ENCODE measurements at regions not wholly inside any gene's neighbourhood (a gene's known extent, or its start where the extent isn't known, plus 50 kb on each side); places are given as distances from the start of the nearest gene placed in this dataset.

GRCh38 chr20:60765821-60766403 lies 486.1 kb upstream of the CDH4 start:
- TF ChIP-seq TOX (CRISPR knock-in tag; IDR thresholded peaks at IDR 0.05; ENCODE audit: borderline replicate concordance) (no peak), ZNF8 (CRISPR knock-in tag; IDR thresholded peaks at IDR 0.05) (no peak), ARNTL (CRISPR knock-in tag; IDR thresholded peaks at IDR 0.05; ENCODE audit: borderline replicate concordance, low read depth) (no peak), ZFP30 (CRISPR knock-in tag; IDR thresholded peaks at IDR 0.05) (no peak), ISL1 (CRISPR knock-in tag; IDR thresholded peaks at IDR 0.05) (no peak), GLIS3 (CRISPR knock-in tag; IDR thresholded peaks at IDR 0.05) (no peak), SNAI2 (CRISPR knock-in tag; IDR thresholded peaks at IDR 0.05) (no peak), CSRNP3 (CRISPR knock-in tag; IDR thresholded peaks at IDR 0.05) (no peak), TCF4 (CRISPR knock-in tag; IDR thresholded peaks at IDR 0.05; ENCODE audit: borderline replicate concordance) (no peak), ZNF565 (CRISPR knock-in tag; conservative IDR thresholded peaks at IDR 0.05; ENCODE audit: low read depth) (no peak)
- TF ChIP-seq, protein P1, sequence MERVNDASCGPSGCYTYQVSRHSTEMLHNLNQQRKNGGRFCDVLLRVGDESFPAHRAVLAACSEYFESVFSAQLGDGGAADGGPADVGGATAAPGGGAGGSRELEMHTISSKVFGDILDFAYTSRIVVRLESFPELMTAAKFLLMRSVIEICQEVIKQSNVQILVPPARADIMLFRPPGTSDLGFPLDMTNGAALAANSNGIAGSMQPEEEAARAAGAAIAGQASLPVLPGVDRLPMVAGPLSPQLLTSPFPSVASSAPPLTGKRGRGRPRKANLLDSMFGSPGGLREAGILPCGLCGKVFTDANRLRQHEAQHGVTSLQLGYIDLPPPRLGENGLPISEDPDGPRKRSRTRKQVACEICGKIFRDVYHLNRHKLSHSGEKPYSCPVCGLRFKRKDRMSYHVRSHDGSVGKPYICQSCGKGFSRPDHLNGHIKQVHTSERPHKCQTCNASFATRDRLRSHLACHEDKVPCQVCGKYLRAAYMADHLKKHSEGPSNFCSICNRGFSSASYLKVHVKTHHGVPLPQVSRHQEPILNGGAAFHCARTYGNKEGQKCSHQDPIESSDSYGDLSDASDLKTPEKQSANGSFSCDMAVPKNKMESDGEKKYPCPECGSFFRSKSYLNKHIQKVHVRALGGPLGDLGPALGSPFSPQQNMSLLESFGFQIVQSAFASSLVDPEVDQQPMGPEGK (CRISPR knock-in tag; IDR thresholded peaks at IDR 0.05; ENCODE audit: borderline replicate concordance), result no peak
